ENCODE measurements at regions not wholly inside any gene's neighbourhood (a gene's known extent, or its start where the extent isn't known, plus 50 kb on each side); places are given as distances from the start of the nearest gene placed in this dataset.
"Not testable (repeated sequence)": the region's sequence is repeated elsewhere in the genome, so short reads cannot be mapped to it uniquely, and the experiment has no call there.

GRCh38 chr10:33100781-33101391 lies 142.9 kb upstream of the ITGB1 start:
- DNase-seq = no peak

DNA sequence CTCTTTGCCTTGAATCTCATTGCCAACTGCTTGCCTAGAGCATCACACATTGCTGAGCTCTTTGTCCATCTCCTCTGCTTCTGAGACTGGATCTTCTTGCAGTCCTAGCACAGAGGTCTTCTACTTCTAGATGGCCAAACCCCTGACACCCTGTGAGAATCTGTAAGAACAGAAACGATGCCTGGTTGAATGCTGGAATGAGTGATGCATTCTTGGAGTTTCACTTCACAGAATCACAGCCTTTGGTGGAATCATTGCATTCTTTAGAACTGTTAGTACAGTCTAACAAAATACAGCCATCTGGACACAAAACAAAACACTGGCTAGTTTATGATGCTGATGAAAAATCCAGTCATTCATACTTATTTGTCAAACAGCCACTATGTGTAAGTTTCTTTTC lies 141.7 kb upstream of the ITGB1 start:
- no peak for DNase-seq

DNA sequence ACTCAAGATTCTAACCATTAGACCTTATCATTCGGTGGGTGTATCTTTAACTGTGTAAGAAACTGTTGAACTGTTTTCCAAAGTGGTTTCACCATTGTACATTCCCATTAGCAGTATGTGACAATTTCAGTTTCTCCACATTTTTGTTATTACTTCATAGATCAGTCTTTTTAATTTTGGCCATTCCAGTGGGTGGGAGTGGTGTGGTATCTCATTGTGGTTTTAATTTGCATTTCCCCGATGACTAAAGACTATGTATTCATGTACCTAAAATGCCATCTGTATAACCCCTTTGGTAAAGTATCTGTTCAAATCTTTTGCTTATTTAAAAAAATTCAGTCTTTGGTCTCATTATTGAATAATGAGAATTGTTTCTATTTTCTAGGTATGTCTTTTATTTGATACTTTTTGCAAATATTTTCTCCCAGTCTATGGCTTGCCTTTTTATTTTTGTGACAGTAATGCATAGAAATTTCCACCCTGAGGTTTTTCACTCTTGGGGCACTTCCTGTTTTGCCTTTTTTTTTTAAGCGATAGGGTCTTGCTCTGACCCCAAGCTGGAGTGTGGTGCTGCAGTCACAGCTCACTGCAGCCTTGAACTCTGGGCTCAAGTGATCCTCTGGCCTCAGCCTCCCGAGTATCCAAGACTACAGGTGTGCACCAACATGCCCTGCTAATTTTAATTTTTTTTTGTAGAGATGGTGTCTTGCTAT lies 141.1 kb upstream of the ITGB1 start:
- DNase-seq = no peak

GRCh38 chr10:33095867-33096815 lies 138.1 kb upstream of the ITGB1 start:
- DNase-seq = no peak

GRCh38 chr10:33094263-33095051 lies 136.4 kb upstream of the ITGB1 start:
- DNase-seq = no peak

DNA sequence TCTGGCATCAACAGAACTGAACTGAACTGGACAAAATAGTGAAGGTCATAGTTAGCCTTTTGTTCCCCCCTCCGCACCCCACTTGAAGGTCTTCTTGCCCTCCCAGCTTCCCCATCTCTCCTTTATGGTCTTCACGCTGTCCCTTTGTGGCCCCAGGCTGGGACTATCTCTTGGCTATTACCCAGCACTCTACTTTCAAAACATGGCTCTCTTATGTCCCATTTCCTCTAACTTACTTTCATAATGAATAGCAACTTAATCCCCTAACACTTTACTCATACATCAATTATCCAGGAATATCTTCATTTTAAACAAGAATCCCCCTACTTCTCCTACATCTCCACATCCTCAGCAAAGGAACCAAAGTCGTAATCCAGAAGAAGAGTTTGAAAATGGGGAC lies 135.3 kb upstream of the ITGB1 start:
- no peak for DNase-seq

DNA sequence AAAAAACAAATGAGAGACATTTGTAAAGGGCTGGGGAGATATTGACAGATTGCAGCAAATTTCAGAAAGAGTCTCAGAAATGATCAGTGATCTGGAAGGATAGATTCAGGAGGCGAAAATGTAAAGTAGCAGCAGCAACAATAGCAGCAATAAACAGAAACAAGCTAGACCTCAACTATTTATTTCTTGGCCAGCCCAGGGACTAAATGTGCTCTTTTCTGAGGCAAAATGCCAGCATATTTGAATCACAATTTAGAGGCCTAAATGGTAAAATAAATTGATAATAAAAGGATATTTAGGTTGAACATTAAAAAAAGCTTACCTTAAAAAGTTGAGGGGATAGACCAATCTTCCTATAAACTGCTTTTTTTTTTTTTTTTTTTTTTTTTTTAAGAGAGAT lies 134.6 kb upstream of the ITGB1 start:
- DNase-seq = no peak

- DNase-seq = no peak
These were observed 133.2 kb upstream of the ITGB1 start for GRCh38 chr10:33091201-33091600.

DNA sequence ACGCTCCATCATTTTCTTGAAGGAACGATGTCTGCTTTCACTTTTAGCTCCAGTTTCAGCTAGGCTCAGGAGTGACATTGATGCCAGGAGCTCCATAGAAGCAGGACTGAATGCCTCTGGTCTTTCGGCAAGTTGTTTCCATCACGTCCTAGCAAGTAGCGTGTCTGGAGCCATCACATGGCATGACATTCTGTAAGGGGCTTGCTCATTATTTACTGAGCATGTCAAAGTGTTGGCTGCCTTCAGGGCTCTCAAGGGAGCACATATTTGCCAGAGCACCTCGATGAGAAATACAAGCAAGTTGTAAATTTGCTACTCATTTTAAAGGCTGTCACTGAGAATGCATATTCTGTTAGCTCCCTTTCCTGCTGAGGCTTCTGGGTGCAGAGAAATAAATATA lies 131.0 kb upstream of the ITGB1 start:
- DNase-seq = no peak

GRCh38 chr10:33087922-33088321 lies 129.9 kb upstream of the ITGB1 start:
- DNase-seq = no peak

DNA sequence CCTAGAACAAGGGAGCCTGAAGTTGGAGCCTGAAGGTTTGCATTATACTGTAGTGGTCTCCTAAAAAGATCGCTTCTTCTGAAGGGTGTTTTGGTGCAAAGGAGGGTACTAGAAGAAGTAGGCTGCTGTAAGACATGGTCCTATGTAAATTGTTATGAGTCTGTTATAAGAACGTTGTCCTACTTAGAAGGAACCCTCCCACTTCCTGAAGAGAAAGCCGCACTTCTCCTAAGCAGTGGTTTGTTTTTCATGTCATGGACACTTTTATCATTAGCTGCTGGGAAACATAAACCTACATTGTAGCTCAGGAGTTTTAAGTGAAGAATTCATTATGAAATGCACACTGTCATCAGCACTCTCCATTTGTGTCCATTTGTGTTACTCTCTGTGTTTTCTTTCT lies 129.1 kb upstream of the ITGB1 start:
- peak; percentile 39 for DNase-seq

DNA sequence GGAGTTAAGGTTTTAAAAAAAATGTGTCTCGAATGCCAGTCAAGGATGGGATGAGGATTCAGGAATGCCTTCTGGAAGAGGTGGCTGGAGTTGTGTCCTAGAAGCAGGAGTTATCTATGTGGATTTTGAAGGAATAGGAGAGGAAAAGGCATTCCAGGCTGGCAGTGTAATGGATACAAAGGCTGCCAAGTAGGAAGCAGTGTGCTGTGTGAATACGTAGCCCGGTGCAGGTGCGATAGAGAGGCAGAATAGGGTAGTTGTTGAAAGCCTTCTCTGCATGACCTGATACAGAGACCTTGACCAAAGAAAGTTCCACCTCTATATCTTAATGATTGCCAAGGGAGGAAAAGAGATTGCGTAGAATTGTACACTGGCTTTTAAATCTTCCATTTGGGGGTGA lies 128.1 kb upstream of the ITGB1 start:
- DNase-seq = no peak

GRCh38 chr10:33085313-33085833 lies 127.3 kb upstream of the ITGB1 start:
- no peak for DNase-seq

DNA sequence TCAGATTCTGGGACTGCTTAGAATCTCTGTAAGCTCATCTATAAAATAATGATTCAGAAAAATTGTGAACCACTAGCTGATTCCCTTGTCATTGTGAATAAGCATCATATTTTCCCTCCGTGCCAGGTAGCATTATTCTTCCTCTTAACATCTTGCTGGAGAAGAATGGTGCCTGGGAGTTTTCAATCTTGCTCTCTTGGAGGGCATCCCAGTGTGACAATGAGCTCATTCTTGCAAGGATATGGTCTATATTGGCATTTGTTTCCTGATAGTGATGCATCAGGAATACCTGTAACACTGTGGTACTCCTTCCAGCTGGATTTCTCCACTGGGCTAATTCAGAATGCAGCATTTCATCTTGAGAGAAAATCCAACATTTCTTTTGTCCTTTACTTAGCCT lies 126.4 kb upstream of the ITGB1 start:
- DNase-seq = no peak

DNA sequence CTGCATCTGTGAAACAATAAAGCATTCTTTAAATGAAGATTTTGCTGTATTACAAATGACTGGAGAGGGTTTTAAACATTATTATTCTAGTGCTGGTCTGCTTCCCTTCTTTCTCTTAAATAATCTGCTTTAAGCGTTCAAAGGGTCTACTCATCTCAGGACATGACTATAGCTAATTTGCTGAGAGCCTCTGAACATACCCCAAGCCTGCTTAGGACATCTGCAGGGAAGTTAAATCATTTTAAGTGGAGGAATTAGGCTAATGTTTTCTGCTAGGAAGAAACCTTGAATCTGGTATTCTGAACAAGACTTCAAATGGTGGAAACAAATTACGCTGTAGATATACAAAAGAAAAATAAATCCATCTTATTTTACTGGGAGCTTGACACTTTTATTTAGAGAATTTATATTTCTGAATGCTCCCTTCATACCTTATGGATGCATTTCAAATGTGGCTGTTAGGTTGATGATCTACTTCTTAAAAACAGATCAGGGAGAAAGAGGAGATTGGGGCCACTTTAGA lies 124.4 kb upstream of the ITGB1 start:
- no peak for DNase-seq

DNA sequence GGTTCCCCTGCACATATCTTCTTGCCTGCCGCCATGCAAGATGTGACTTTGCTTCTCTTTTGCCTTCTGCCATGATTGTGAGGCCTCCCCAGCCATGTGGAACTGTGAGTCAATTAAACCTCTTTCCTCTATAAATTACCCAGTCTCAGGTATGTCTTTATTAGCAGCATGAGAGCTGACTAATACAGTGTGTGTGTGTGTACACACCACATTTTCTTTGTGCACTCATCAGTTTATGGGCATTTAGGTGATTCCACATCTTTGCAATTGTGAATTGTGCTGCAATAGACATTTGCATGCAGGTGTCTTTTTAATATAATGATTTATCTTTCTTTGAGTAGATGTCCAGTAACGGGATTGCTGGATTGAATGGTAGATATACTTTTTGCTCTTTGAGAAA lies 122.4 kb upstream of the ITGB1 start:
- DNase-seq = not testable (repeated sequence)

DNA sequence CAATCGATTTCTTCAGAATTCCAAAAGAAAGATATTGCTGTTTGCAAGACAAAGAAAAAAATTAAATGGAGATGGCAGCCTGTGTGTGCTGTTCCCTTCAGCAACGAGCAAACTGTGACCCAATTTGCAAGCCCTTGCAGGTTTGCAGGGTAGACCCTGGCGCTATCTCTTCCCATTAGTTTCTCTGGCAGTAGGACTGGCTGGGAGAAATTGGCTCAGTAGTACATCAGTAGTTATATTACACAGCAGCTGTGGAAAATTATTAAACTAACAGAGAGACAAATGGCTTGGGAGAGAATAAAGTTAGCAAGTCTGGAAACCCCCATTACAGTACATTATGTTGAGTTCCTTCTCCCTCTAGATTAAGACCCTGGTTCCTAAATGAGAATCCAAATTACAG lies 116.4 kb upstream of the ITGB1 start:
- no peak for DNase-seq

GRCh38 chr10:33073641-33074415 lies 115.8 kb upstream of the ITGB1 start:
- DNase-seq = no peak

- no peak for DNase-seq
These were observed 113.8 kb upstream of the ITGB1 start for GRCh38 chr10:33071857-33072256.

GRCh38 chr10:33070101-33070500 lies 112.1 kb upstream of the ITGB1 start:
- DNase-seq = no peak

DNA sequence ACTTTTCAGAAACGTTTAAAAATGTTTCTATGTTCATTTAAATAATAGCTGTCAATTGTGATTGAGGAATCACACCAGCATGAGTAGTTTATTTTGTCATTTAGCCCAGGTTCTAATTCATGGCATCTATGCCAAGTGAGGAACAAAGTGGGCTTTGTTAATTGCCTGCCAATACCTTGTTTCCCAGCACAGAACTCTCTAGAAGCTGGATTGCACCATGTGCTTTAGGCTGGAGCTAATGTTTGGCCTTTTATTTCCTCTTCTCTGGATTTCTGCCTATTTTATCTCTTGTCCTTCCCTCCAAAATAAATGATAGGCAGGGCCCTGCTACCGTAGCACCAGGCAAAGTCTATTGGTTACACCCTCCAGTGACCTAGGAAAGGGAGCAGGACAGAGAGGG lies 109.9 kb upstream of the ITGB1 start:
- no peak for DNase-seq

- no peak for DNase-seq
These were observed 109.5 kb upstream of the ITGB1 start for GRCh38 chr10:33067481-33067880.

All from CD4-positive, alpha-beta T cell treated with Interleukin-12 subunit alpha and Interleukin-12 subunit beta, for 1 hour (primary cell).